ENCODE measurements at regions not wholly inside any gene's neighbourhood (a gene's known extent, or its start where the extent isn't known, plus 50 kb on each side); places are given as distances from the start of the nearest gene placed in this dataset.

DNA sequence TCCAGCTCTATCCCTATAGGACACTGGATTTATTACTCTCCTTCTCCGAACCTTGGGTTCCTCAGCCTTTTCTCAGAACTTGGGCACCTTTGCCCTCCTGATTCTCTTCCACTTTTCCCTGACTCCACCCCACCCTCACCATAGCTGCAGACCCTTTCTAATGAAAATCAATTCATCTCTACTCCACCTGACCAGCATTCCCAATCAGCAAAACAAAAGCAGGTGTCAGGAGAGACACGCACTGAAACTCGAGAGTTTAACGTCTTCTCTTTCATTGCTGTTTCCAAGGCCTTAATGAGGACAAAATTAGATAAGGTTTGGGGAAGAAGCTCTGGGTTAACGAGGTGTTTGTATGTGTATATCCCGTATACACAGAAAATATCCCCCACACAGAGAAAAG, 208.8 kb downstream of the PLPP3 start:
- H3K4me3 Mint-ChIP-seq: no peak overlapping the region

DNA sequence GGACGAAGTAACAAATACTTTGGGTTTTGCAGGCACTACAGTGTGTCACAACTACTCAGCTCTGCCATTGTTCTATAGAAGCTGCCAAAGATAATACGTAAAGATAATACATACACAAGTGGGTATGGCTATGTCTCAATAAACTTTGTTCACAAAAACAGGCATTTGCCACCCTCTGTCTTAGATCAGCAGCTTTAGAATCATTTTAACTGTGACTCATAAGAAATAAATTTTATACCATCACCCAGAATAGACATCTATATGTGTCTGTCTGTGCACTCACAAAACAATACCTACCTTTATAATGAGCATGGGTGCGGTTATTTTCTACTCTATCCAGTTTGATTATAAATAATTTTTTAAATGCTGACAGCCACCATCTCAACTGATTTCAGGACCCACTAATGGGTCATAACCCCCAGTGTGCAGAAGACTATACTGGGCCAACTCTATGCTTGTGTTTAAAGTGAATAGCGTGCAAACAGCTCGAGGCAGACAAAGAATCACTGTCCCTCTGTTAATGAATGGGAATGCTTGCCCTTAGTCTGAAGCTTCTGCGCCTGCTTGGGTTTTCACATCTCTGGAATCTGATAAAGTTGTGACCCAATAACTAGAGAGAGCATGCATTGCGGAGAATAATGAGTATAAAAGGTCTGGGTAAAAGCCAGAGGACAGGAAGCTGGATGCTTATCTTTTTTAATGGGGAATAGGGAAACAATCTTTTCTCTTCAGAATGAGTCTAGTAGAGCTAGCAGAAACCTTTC, 216.2 kb downstream of the PLPP3 start:
- peaks cover 3% of the 10 kb centered on the region for H3K4me1 Mint-ChIP-seq
- no peak for DNase-seq
- Histone ChIP-seq H3K4me1 (ENCODE audit: control insufficient read depth, insufficient read depth, low read length) (no peaks in the 10 kb centered on the region), H3K9ac (ENCODE audit: extremely low read depth, low read length, poor library complexity, severe bottlenecking) (no peak overlapping the region), H3K27ac (ENCODE audit: low read depth, low read length) (no peak overlapping the region), H3K27me3 (ENCODE audit: control insufficient read depth, insufficient read depth, low read length, poor library complexity, severe bottlenecking) (no peaks in the 10 kb centered on the region), H3K36me3 (ENCODE audit: control insufficient read depth, insufficient read depth, low read length) (no peaks in the 10 kb centered on the region), H3K9me3 (ENCODE audit: control insufficient read depth, low read length) (no peaks in the 10 kb centered on the region), H3K4me3 (ENCODE audit: low read length) (no peak overlapping the region)
- H3K9me3 Mint-ChIP-seq: no peaks in the 10 kb centered on the region
- no peaks in the 10 kb centered on the region for H3K27me3 Mint-ChIP-seq (ENCODE audit: insufficient read depth)
- no peak overlapping the region for H3K4me3 Mint-ChIP-seq
- no peaks in the 10 kb centered on the region for H3K36me3 Mint-ChIP-seq (ENCODE audit: low read depth)
- 93 to 94% methylated on average over 5 to 7 of the region's 7 CpGs for WGBS, 2 experiments (ENCODE audit: insufficient coverage in 1 of 2, insufficient read length in 1 of 2)
- no peak overlapping the region for H3K27ac Mint-ChIP-seq
- TF ChIP-seq CTCF (conservative IDR thresholded peaks at IDR 0.05): no peak

More for the DNA sequence above, 208.8 kb downstream of the PLPP3 start:
- no peak for DNase-seq
- Histone ChIP-seq H3K9me3 (ENCODE audit: control insufficient read depth, low read length) (no peaks in the 10 kb centered on the region), H3K4me1 (ENCODE audit: control insufficient read depth, insufficient read depth, low read length) (no peaks in the 10 kb centered on the region), H3K36me3 (ENCODE audit: control insufficient read depth, insufficient read depth, low read length) (no peaks in the 10 kb centered on the region), H3K27ac (ENCODE audit: low read depth, low read length) (no peak overlapping the region), H3K9ac (ENCODE audit: extremely low read depth, low read length, poor library complexity, severe bottlenecking) (no peak overlapping the region), H3K27me3 (ENCODE audit: control insufficient read depth, insufficient read depth, low read length, poor library complexity, severe bottlenecking) (no peaks in the 10 kb centered on the region), H3K4me3 (ENCODE audit: low read length) (no peak overlapping the region)
- no peak for TF ChIP-seq CTCF (conservative IDR thresholded peaks at IDR 0.05)
- WGBS, 2 experiments (ENCODE audit: insufficient coverage in 1 of 2, insufficient read length in 1 of 2): 77 to 100% methylated on average over 1 to 6 of the region's 6 CpGs
- Mint-ChIP-seq H3K4me1 (peaks cover 22% of the 10 kb centered on the region), H3K9me3 (no peaks in the 10 kb centered on the region), H3K27ac (peak overlapping the region; percentile 32), H3K36me3 (ENCODE audit: low read depth) (no peaks in the 10 kb centered on the region), H3K27me3 (ENCODE audit: insufficient read depth) (no peaks in the 10 kb centered on the region)

GRCh38 chr1:56360021-56360420, 219.3 kb downstream of the PLPP3 start:
- Histone ChIP-seq H3K27me3 (ENCODE audit: control insufficient read depth, insufficient read depth, low read length, poor library complexity, severe bottlenecking) (no peaks in the 10 kb centered on the region), H3K27ac (ENCODE audit: low read depth, low read length) (no peak overlapping the region), H3K9ac (ENCODE audit: extremely low read depth, low read length, poor library complexity, severe bottlenecking) (no peak overlapping the region), H3K9me3 (ENCODE audit: control insufficient read depth, low read length) (no peaks in the 10 kb centered on the region), H3K4me1 (ENCODE audit: control insufficient read depth, insufficient read depth, low read length) (no peaks in the 10 kb centered on the region), H3K4me3 (ENCODE audit: low read length) (no peak overlapping the region), H3K36me3 (ENCODE audit: control insufficient read depth, insufficient read depth, low read length) (no peaks in the 10 kb centered on the region)
- DNase-seq: no peak
- Mint-ChIP-seq H3K27ac (no peak overlapping the region), H3K36me3 (ENCODE audit: low read depth) (no peaks in the 10 kb centered on the region), H3K4me3 (no peak overlapping the region), H3K4me1 (peaks cover 6% of the 10 kb centered on the region), H3K27me3 (ENCODE audit: insufficient read depth) (peaks cover 2% of the 10 kb centered on the region), H3K9me3 (no peaks in the 10 kb centered on the region)
- no peak for TF ChIP-seq CTCF (conservative IDR thresholded peaks at IDR 0.05)
- 93 to 100% methylated on average over 3 of the region's 3 CpGs for WGBS, 2 experiments (ENCODE audit: insufficient coverage in 1 of 2, insufficient read length in 1 of 2)

All from endodermal cell (in vitro differentiated cells).